ENCODE measurements at regions not wholly inside any gene's neighbourhood (a gene's known extent, or its start where the extent isn't known, plus 50 kb on each side); places are given as distances from the start of the nearest gene placed in this dataset.

GRCh38 chr17:63358956-63359355 is 87.2 kb downstream of the CYB561 start:
- WGBS, 3 donors = 90 to 95% (median 94%) methylated on average over 3 of the region's 3 CpGs
- intact Hi-C loops (cut with DNase I) = no loop called here
- peaks cover 10% of the 10 kb centered on the region for H3K4me1 ChIP-seq (ENCODE audit: insufficient read depth)
- no peak overlapping the region for H3K4me3 ChIP-seq
- H3K27me3 ChIP-seq = no peaks in the 10 kb centered on the region
- no peak for TF ChIP-seq POLR2A (IDR thresholded peaks at IDR 0.05)
- no peak for TF ChIP-seq EP300 (IDR thresholded peaks at IDR 0.05)
- no peak for TF ChIP-seq CTCF (IDR thresholded peaks at IDR 0.05)
- H3K36me3 ChIP-seq = no peaks in the 10 kb centered on the region
- no peaks in the 10 kb centered on the region for H3K9me3 ChIP-seq
- DNase-seq = no peak
- no peak overlapping the region for H3K27ac ChIP-seq

DNA sequence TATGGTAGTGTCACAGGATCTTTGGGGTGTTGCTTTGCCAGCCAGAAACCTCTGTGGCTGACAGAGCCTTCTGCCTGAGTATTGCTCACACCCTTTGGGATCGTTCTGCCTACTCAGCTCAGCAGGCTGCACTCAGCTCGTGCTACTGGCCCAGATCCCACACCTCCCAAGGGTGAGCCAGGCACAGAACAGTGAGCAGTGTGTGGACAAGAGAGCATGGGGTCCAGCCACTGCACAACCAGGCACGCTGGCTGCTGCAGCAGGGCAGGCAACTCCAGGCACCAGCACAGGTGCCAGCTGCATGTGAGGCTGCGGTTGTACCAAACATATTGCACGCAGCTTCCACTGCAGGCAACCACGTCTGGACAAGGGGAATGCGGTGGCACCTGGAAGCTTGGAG is 84.9 kb downstream of the CYB561 start:
- TF ChIP-seq EP300 (IDR thresholded peaks at IDR 0.05) (no peak), POLR2A (IDR thresholded peaks at IDR 0.05) (no peak), CTCF (IDR thresholded peaks at IDR 0.05) (no peak)
- Histone ChIP-seq H3K9me3 (no peaks in the 10 kb centered on the region), H3K27me3 (no peaks in the 10 kb centered on the region), H3K27ac (no peak overlapping the region), H3K4me1 (ENCODE audit: insufficient read depth) (peaks cover 6% of the 10 kb centered on the region), H3K4me3 (no peak overlapping the region), H3K36me3 (no peaks in the 10 kb centered on the region)
- DNase-seq = no peak
- intact Hi-C loops (cut with DNase I) = no loop called here
- 92 to 100% (median 94%) methylated on average over 7 of the region's 7 CpGs for WGBS, 3 donors

- Histone ChIP-seq H3K4me1 (ENCODE audit: insufficient read depth) (peaks cover 4% of the 10 kb centered on the region), H3K36me3 (no peaks in the 10 kb centered on the region), H3K27me3 (no peaks in the 10 kb centered on the region), H3K9me3 (no peaks in the 10 kb centered on the region), H3K27ac (no peak overlapping the region), H3K4me3 (no peak overlapping the region)
- TF ChIP-seq EP300 (IDR thresholded peaks at IDR 0.05) (no peak), CTCF (IDR thresholded peaks at IDR 0.05) (no peak), POLR2A (IDR thresholded peaks at IDR 0.05) (no peak)
- WGBS, 3 donors = 85 to 97% (median 92%) methylated on average over 2 of the region's 2 CpGs
- intact Hi-C loops (cut with DNase I) = no loop called here
- no peak for DNase-seq
These were observed 84.0 kb downstream of the CYB561 start for GRCh38 chr17:63362115-63362514.

GRCh38 chr17:63364387-63364786 is 81.7 kb downstream of the CYB561 start:
- no peak for TF ChIP-seq CTCF (IDR thresholded peaks at IDR 0.05)
- TF ChIP-seq POLR2A (IDR thresholded peaks at IDR 0.05) = no peak
- no peak for TF ChIP-seq EP300 (IDR thresholded peaks at IDR 0.05)
- no peak for DNase-seq
- Histone ChIP-seq H3K4me3 (no peak overlapping the region), H3K27ac (no peak overlapping the region), H3K4me1 (ENCODE audit: insufficient read depth) (no peaks in the 10 kb centered on the region), H3K9me3 (no peaks in the 10 kb centered on the region), H3K27me3 (no peaks in the 10 kb centered on the region), H3K36me3 (no peaks in the 10 kb centered on the region)
- intact Hi-C loops (cut with DNase I) = no loop called here
- WGBS, 3 donors = 15 to 18% (median 16%) methylated on average over 2 of the region's 2 CpGs

DNA sequence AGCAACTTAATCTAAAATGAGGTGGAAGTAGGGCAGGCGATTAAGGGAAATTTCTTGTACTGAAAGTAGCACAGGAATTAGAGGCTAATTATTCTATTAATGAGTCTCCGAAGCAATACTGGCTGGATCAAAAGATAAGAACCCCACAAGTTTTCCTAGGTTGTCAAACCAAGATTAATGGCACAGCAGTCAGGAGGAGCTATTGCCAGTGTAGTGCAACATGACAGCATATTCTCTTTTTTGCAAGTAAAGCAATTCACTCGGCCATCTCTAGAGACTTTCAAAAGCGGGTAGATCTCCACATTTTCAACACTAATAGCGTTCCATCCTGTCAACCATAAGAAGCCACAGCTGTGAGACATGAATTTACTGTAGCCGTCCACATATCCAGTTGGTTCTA is 81.2 kb downstream of the CYB561 start:
- intact Hi-C loops (cut with DNase I) = no loop called here
- Histone ChIP-seq H3K4me3 (no peak overlapping the region), H3K27me3 (no peaks in the 10 kb centered on the region), H3K4me1 (ENCODE audit: insufficient read depth) (no peaks in the 10 kb centered on the region), H3K27ac (no peak overlapping the region), H3K36me3 (no peaks in the 10 kb centered on the region), H3K9me3 (no peaks in the 10 kb centered on the region)
- WGBS, 3 donors = 74 to 88% (median 84%) methylated on average over 6 of the region's 6 CpGs
- TF ChIP-seq EP300 (IDR thresholded peaks at IDR 0.05) = no peak
- TF ChIP-seq CTCF (IDR thresholded peaks at IDR 0.05) = no peak
- TF ChIP-seq POLR2A (IDR thresholded peaks at IDR 0.05) = no peak
- DNase-seq = no peak

All from ovary (tissue), 7 donors.